ENCODE measurements at regions not wholly inside any gene's neighbourhood (a gene's known extent, or its start where the extent isn't known, plus 50 kb on each side); places are given as distances from the start of the nearest gene placed in this dataset.

DNA sequence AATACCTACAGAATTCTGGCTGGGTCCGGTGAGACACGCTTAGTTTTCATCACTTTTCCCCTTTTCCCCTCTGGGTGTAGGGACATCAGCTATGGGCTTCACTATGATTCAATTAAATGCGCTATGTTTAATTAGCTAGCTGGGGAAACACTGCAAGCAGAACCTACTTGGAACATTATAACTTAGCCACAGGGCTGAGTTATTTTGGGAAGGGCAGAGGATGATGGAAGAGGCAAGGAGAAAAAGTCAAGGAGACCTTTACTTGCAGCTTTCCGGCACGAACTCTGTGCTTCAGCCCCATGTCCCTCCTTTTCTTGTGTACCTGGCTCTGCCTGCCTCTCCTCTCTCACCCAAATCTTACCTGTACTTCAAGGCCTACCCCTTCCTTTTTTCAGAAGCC lies 62.8 kb downstream of the KIF4B start:
- TF ChIP-seq, protein P1, sequence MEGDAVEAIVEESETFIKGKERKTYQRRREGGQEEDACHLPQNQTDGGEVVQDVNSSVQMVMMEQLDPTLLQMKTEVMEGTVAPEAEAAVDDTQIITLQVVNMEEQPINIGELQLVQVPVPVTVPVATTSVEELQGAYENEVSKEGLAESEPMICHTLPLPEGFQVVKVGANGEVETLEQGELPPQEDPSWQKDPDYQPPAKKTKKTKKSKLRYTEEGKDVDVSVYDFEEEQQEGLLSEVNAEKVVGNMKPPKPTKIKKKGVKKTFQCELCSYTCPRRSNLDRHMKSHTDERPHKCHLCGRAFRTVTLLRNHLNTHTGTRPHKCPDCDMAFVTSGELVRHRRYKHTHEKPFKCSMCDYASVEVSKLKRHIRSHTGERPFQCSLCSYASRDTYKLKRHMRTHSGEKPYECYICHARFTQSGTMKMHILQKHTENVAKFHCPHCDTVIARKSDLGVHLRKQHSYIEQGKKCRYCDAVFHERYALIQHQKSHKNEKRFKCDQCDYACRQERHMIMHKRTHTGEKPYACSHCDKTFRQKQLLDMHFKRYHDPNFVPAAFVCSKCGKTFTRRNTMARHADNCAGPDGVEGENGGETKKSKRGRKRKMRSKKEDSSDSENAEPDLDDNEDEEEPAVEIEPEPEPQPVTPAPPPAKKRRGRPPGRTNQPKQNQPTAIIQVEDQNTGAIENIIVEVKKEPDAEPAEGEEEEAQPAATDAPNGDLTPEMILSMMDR (IDR thresholded peaks at IDR 0.05; ENCODE audit: borderline replicate concordance, extremely low read depth, low read length, poor library complexity, severe bottlenecking) = no peak
- no peak for TF ChIP-seq EZH2 (IDR thresholded peaks at IDR 0.05; ENCODE audit: borderline replicate concordance, low read depth, low read length, severe bottlenecking)

Measured in DND-41 (cell line).